Neural cell (in vitro differentiated cells): ENCODE measurements at regions not wholly inside any gene's neighbourhood (a gene's known extent, or its start where the extent isn't known, plus 50 kb on each side); places are given as distances from the start of the nearest gene placed in this dataset.

Experiments used
- H2AFZ ChIP-seq: fragments of 200-600, 300-800 bp; sonication (generic), shearing (Covaris generic); 2 replicates; pipeline ENCODE4 v1.6.0; 2014; ENCODE audit warnings: low read depth, mild to moderate bottlenecking, antibody characterized with exemption, low read length, moderate library complexity
- H3F3A ChIP-seq: fragments of 200-600 bp; shearing (Covaris generic); 2 replicates; pipeline ENCODE4 v1.6.1; 2016; ENCODE audit warnings: mild to moderate bottlenecking, moderate library complexity, mixed read lengths, antibody characterized with exemption, low read length; ENCODE audit not compliant: insufficient read depth, poor library complexity, severe bottlenecking
- H3K27ac ChIP-seq: fragments of 200-600, 300-800 bp; sonication (generic), shearing (Covaris generic); 2 replicates; pipeline ENCODE4 v1.5.1; 2014; ENCODE audit warnings: mild to moderate bottlenecking, low read length, moderate library complexity
- H3K27me3 ChIP-seq: fragments of 300-800, 200-600 bp; sonication (generic), shearing (Covaris generic); 2 replicates; pipeline ENCODE4 v1.6.0; 2014; ENCODE audit warnings: mild to moderate bottlenecking, low read depth, low read length, moderate library complexity; ENCODE audit not compliant: insufficient read depth
- H3K36me3 ChIP-seq: fragments of 300-800, 200-600 bp; sonication (generic), shearing (Covaris generic); 2 replicates; pipeline ENCODE4 v1.5.1; 2014; ENCODE audit warnings: mild to moderate bottlenecking, antibody characterized with exemption, low read length, moderate library complexity; ENCODE audit not compliant: insufficient read depth
- H3K4me2 ChIP-seq: fragments of 300-800, 200-600 bp; sonication (generic), shearing (Covaris generic); 2 replicates; pipeline ENCODE4 v1.6.0; 2014; ENCODE audit warnings: mild to moderate bottlenecking, low read length
- H3K4me3 ChIP-seq: fragments of 300-800, 200-600 bp; sonication (generic), shearing (Covaris generic); 2 replicates; pipeline ENCODE4 v1.5.1; 2014; ENCODE audit warnings: mild to moderate bottlenecking, low read length, moderate library complexity
- H3K79me2 ChIP-seq: fragments of 200-600 bp; shearing (Covaris generic); replicated peaks from 2 replicates; pipeline ENCODE4 v1.6.0; 2014; ENCODE audit warnings: mild to moderate bottlenecking, low read length, moderate library complexity; ENCODE audit not compliant: insufficient read depth
- H3K9ac ChIP-seq: fragments of 300-800, 200-600 bp; sonication (generic), shearing (Covaris generic); 2 replicates; pipeline ENCODE4 v1.6.1; 2016; ENCODE audit warnings: mild to moderate bottlenecking, low read length, mixed read lengths
- H3K9me2 ChIP-seq: fragments of 200-600 bp; shearing (Covaris generic); 2 replicates; pipeline ENCODE4 v1.6.1; 2016; ENCODE audit warnings: mild to moderate bottlenecking, low read length, mixed read lengths; ENCODE audit not compliant: insufficient read depth
- H3K9me3 ChIP-seq: fragments of 200-600, 300-800 bp; sonication (generic), shearing (Covaris generic); 2 replicates; pipeline ENCODE4 v1.6.1; 2016; ENCODE audit warnings: mild to moderate bottlenecking, mixed run types, low read length, moderate library complexity, mixed read lengths
- H4K20me1 ChIP-seq: fragments of 200-600 bp; shearing (Covaris generic); 2 replicates; pipeline ENCODE4 v1.6.1; 2016; ENCODE audit warnings: mild to moderate bottlenecking, mixed run types; ENCODE audit not compliant: insufficient read depth
- EP300 ChIP-seq: fragments of 450-650 bp; conservative IDR thresholded peaks from 2 replicates; pipeline ENCODE4 v1.6.1; 2014; ENCODE audit warnings: antibody characterized with exemption, mild to moderate bottlenecking, moderate library complexity; ENCODE audit not compliant: poor library complexity, severe bottlenecking
- EZH2 ChIP-seq: fragments of 200-600, 300-800 bp; shearing (Covaris generic), sonication (generic); IDR thresholded peaks from 2 replicates; pipeline ENCODE4 v1.6.1; 2014; ENCODE audit warnings: antibody characterized with exemption, low read length, borderline replicate concordance, mild to moderate bottlenecking; ENCODE audit not compliant: insufficient read depth, poor library complexity, severe bottlenecking
- MXI1 ChIP-seq: fragments of 450-650 bp; conservative IDR thresholded peaks from 2 replicates; pipeline ENCODE4 v1.6.1; 2014; ENCODE audit warnings: antibody characterized with exemption, mild to moderate bottlenecking; ENCODE audit not compliant: poor library complexity, severe bottlenecking
- POLR2AphosphoS5 ChIP-seq: IDR thresholded peaks from 2 replicates; pipeline ENCODE4 v1.6.1; 2012
- RAD21 ChIP-seq: fragments of 450-650 bp; conservative IDR thresholded peaks from 2 replicates; pipeline ENCODE4 v1.6.1; 2014; ENCODE audit warnings: antibody characterized with exemption, mild to moderate bottlenecking, moderate library complexity
- SMC3 ChIP-seq: fragments of 450-650 bp; conservative IDR thresholded peaks from 2 replicates; pipeline ENCODE4 v1.6.1; 2014; ENCODE audit warnings: antibody characterized with exemption, mild to moderate bottlenecking, moderate library complexity; ENCODE audit not compliant: poor library complexity
- TAF1 ChIP-seq: IDR thresholded peaks from 2 replicates; pipeline ENCODE4 v1.6.1; 2012; ENCODE audit warnings: low read depth
- TF ChIP-seq, protein P1 (sequence below): IDR thresholded peaks from 2 replicates; pipeline ENCODE4 v1.6.1; 2012; ENCODE audit warnings: borderline replicate concordance
- TF ChIP-seq, protein P2 (sequence below): fragments of 450-650 bp; IDR thresholded peaks from 2 replicates; pipeline ENCODE4 v1.5.1; 2014; ENCODE audit warnings: antibody characterized with exemption, mild to moderate bottlenecking, moderate library complexity; ENCODE audit not compliant: poor library complexity, severe bottlenecking

DNA sequence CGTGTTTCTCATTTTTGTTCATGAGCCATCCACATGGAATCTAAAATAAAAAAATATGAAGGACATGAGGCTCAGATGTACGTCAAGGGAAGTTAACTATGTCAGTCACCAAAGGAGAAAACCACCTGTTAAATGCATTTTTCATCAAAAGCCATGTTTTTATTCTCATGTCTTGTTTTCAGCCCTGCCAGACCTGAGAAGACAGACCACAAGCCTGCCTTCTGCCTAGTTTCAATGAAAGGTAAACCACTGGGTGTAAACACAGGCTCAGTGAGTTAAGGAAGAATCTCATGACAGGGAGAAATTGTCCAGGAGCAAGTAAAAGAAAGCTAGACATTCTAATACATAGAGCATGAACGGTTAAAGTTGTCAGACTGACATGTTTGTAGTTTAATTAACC is 52.3 kb upstream of the TNIP3 start:
- no peaks in the 10 kb centered on the region for H3K9me3 ChIP-seq
- TF ChIP-seq, protein P1, sequence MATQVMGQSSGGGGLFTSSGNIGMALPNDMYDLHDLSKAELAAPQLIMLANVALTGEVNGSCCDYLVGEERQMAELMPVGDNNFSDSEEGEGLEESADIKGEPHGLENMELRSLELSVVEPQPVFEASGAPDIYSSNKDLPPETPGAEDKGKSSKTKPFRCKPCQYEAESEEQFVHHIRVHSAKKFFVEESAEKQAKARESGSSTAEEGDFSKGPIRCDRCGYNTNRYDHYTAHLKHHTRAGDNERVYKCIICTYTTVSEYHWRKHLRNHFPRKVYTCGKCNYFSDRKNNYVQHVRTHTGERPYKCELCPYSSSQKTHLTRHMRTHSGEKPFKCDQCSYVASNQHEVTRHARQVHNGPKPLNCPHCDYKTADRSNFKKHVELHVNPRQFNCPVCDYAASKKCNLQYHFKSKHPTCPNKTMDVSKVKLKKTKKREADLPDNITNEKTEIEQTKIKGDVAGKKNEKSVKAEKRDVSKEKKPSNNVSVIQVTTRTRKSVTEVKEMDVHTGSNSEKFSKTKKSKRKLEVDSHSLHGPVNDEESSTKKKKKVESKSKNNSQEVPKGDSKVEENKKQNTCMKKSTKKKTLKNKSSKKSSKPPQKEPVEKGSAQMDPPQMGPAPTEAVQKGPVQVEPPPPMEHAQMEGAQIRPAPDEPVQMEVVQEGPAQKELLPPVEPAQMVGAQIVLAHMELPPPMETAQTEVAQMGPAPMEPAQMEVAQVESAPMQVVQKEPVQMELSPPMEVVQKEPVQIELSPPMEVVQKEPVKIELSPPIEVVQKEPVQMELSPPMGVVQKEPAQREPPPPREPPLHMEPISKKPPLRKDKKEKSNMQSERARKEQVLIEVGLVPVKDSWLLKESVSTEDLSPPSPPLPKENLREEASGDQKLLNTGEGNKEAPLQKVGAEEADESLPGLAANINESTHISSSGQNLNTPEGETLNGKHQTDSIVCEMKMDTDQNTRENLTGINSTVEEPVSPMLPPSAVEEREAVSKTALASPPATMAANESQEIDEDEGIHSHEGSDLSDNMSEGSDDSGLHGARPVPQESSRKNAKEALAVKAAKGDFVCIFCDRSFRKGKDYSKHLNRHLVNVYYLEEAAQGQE, result no peak
- TF ChIP-seq TAF1, result no peak
- no peak for TF ChIP-seq MXI1
- TF ChIP-seq POLR2AphosphoS5, result no peak
- no peak for TF ChIP-seq EP300
- TF ChIP-seq EZH2, result no peak
- TF ChIP-seq RAD21, result no peak
- TF ChIP-seq, protein P2, sequence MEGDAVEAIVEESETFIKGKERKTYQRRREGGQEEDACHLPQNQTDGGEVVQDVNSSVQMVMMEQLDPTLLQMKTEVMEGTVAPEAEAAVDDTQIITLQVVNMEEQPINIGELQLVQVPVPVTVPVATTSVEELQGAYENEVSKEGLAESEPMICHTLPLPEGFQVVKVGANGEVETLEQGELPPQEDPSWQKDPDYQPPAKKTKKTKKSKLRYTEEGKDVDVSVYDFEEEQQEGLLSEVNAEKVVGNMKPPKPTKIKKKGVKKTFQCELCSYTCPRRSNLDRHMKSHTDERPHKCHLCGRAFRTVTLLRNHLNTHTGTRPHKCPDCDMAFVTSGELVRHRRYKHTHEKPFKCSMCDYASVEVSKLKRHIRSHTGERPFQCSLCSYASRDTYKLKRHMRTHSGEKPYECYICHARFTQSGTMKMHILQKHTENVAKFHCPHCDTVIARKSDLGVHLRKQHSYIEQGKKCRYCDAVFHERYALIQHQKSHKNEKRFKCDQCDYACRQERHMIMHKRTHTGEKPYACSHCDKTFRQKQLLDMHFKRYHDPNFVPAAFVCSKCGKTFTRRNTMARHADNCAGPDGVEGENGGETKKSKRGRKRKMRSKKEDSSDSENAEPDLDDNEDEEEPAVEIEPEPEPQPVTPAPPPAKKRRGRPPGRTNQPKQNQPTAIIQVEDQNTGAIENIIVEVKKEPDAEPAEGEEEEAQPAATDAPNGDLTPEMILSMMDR, result no peak
- no peak for TF ChIP-seq SMC3
- H3K79me2 ChIP-seq, result no peaks in the 10 kb centered on the region
- no peak overlapping the region for H3K4me3 ChIP-seq
- no peaks in the 10 kb centered on the region for H3K27me3 ChIP-seq
- H3K36me3 ChIP-seq, result no peaks in the 10 kb centered on the region
- H3K9ac ChIP-seq, result no peak overlapping the region
- H3K4me2 ChIP-seq, result no peak overlapping the region
- H4K20me1 ChIP-seq, result no peaks in the 10 kb centered on the region
- H3K9me2 ChIP-seq, result no peaks in the 10 kb centered on the region
- H3F3A ChIP-seq, result no peaks in the 10 kb centered on the region
- no peak overlapping the region for H3K27ac ChIP-seq
- H2AFZ ChIP-seq, result no peak overlapping the region

DNA sequence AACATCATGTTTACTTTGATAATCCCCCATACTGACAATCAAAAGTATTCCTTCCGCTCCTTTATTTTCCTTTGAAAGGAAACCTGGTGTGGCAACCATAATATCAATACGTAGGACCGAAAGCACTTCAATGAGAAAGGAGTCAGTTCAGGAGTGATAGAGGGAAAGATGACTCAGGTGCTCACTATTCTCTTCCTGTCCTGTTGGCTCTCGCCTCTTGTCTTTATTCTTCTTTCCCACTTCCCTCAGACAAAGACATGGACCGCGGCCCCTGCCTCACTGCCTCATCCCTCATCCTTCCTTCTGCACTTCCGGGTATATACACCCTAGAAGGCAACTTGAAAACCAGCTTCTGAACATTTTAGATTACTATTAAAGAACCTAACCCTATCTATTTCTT is 49.8 kb upstream of the TNIP3 start:
- TF ChIP-seq TAF1, result no peak
- TF ChIP-seq, protein P1, result no peak
- TF ChIP-seq EZH2, result no peak
- no peak for TF ChIP-seq SMC3
- TF ChIP-seq RAD21, result no peak
- no peak for TF ChIP-seq MXI1
- no peak for TF ChIP-seq EP300
- TF ChIP-seq, protein P2, result no peak
- TF ChIP-seq POLR2AphosphoS5, result no peak
- Histone ChIP-seq H3K4me2 (no peak overlapping the region), H3K27me3 (no peaks in the 10 kb centered on the region), H4K20me1 (no peaks in the 10 kb centered on the region), H3F3A (no peaks in the 10 kb centered on the region), H3K36me3 (no peaks in the 10 kb centered on the region), H3K9ac (no peak overlapping the region), H3K79me2 (no peaks in the 10 kb centered on the region), H2AFZ (no peak overlapping the region), H3K9me3 (no peaks in the 10 kb centered on the region), H3K27ac (no peak overlapping the region), H3K4me3 (no peak overlapping the region), H3K9me2 (no peaks in the 10 kb centered on the region)
